GM18511 (cell line): ENCODE measurements at regions not wholly inside any gene's neighbourhood (a gene's known extent, or its start where the extent isn't known, plus 50 kb on each side); places are given as distances from the start of the nearest gene placed in this dataset.
"Not testable (repeated sequence)": the region's sequence is repeated elsewhere in the genome, so short reads cannot be mapped to it uniquely, and the experiment has no call there.

Experiments
- ATAC-seq: cut with Tn5 transposase; IDR thresholded peaks from one replicate; pipeline ENCODE4 v1.9.1; 2021; ENCODE audit warnings: mild to moderate bottlenecking, moderate library complexity; ENCODE audit not compliant: unreplicated experiment

DNA sequence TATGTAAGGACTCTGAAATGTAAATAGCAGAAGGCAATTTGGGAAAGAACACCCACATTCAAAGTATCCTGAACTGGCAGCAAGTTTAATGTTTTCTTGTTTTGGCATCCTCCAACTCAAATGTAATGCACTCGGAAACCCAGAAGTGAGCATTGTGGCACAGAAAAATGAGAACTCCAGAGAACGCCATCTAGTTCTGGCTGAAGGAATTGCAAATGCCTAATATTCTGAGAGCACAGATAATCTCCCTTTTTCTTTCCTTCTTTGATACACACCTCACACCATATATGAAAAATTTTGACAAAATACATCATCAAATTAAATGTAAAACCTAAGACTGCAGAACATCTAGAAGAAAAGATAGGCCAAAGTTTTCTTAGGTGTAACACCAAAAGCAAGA, 52.1 kb downstream of the PWWP3B start:
- ATAC-seq, result no peak

DNA sequence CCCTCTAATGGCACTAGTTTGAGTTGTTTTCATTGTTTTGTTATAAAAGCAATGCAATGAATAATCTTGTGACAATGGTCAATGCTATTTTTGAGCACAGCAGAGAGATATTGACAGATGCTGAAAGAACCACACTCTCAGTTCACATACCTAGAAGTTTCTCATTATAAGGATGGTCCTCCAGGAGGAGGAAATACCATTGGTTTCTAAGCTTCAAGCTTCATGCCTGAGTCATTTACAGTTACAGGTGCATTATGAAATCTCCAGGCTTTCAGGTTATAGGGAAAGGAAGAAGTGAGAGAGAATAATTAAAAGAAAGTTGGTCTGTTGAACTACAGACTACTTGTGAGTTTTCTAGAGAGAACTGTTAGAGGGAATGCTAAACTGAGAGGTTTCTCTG, 75.3 kb downstream of the PWWP3B start:
- ATAC-seq, result no peak

DNA sequence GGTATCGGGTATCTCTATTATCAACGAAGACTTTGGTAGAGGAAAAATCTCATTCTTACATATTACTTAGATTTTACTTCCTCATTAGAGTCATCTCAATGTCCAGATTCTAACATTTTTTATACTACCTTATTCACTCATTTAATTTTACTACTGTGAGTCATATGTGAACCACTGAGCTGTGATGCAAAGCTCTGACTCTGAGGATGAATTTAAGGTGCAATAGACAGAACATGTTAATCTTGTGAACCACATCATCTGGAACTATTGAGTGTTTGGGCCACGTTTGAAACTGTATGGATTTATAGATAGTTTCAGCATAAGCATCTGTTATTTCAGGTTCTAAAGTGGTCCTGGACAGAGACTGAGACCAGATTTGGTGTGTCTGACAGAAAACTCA, 78.4 kb downstream of the PWWP3B start:
- no peak for ATAC-seq

DNA sequence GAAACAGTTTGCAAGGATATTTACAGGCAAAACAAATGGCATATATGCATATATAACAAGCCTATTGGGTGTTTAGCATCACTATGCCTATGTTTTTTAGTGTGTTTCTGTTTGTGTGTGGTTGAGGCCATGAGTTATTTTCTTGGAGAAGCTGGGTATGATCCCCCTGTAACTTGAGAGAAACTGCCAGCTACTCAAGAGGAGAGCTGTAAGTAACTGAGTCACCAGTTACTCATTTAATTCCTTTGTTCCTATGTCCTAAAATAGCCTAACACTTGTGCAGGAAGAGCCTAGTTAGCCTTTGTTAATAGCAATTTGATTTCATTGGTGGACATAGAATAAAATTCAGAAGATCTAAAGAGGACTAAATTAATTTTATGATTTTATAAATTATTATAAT, 79.1 kb downstream of the PWWP3B start:
- ATAC-seq, result no peak

DNA sequence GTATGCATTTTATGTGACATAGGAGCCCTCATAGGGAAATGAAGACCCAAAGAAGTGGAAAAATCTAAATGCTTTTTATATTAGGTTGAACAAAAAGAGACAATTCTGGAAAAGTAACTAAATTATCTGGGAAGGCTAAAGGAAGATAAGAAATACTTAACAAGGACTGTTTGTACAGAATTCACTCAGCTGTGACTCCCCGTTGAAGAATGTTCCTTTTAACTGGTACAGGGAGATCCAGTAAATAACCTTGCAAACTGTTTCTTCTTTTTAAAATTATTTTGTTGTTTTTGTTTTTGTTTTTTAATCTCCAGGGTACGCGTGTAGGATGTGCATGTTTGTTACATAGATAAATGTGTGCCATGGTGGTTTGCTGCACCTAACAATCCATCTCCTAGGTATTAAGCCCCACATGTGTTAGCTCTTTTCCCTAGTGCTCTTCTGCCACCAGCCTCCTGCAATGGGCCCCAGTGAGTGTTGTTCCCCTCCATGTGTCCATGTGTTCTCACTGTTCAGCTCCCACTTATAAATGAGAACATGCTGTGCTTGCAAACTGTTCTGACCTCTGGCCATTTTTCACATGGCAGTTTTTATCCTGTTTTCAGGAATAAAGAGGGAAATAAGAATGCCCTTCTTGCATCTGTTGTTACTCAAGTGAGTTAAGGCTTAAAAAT, 81.7 kb downstream of the PWWP3B start:
- no peak for ATAC-seq

DNA sequence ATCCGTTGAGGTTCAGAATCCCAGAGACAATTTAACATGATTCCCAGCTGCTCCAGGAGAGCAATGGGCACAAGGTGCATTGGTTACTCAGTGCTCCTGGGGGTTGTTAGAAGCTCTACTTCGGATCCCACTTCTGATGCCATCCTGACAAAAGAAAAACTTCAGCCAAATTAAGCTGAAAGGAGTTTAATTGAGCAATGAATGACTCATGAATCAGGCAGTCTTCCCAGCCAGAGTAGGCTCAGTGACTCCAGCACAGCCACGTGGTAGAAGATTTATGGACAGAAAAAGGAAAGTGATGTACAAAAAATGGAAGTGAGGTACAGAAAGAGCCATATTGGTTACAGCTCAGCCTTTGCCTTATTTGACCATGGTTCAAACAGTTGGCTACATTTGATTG, 95.7 kb downstream of the PWWP3B start:
- no peak for ATAC-seq

DNA sequence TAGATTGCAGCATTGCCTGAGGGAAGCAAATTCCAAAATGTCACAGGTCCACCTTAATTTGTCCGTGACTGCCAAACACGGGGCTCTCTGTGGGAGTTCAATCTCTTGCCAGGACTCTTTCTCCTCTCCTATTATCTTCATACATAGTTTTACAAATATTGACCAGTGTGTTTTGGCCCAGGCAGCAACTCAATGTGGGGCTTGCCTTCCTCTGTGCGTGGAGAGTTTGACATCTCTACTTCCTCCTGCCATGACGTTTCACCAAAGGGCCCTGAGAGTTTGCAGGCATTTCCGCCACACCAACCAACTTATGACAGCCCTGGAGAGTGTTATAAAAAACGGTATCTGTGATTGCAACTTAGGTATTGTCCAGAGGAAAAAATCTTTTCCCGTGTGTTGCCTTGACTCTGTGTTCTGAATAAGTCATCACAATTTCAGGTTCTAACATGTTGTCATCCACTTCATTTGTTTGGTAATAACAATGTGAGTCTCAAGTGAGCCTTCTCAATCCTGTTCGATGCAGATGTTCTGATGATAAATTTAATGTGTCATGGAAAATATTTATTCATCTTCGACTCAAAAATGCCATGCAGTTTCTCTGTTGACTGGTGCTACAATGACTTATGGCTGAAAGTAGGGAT, 106.0 kb downstream of the PWWP3B start:
- ATAC-seq, result not testable (repeated sequence)

DNA sequence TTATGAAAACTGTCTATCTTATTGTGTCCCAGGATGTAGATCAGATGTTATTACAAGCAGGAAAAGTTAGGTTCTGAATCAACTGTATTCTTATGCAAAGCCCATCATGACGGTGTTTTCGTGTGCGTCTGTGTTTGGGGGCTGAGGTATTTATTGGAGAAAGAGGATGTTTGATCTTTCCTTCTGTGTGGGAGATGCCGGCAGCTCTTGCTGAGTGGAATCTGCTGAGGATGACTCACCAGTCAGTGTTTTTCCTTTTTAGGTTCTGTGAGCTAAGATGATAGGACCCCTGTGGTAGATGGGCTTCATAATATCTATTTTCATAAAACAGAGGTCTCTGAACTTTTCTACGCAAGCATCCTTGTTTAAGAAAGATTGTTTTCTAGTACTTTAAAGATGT, 107.1 kb downstream of the PWWP3B start:
- not testable (repeated sequence) for ATAC-seq

DNA sequence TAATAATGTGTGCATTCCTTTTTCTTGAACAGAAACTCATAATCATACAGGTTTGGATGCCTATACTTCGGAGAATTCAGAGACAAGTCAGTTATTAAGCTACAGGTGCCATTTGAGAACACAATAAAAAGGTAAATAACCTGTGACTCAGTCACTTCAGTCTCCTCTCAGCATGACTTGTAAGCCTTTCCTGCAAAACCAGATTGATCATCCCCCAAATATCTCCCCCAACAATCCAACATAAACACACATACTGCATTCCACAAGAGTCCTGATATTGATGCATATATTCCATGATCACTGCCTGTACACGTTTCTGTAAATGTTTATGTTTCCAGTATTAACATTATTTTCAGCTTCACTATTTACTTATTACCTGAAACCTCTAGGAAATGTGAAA, 110.8 kb downstream of the PWWP3B start:
- no peak for ATAC-seq

DNA sequence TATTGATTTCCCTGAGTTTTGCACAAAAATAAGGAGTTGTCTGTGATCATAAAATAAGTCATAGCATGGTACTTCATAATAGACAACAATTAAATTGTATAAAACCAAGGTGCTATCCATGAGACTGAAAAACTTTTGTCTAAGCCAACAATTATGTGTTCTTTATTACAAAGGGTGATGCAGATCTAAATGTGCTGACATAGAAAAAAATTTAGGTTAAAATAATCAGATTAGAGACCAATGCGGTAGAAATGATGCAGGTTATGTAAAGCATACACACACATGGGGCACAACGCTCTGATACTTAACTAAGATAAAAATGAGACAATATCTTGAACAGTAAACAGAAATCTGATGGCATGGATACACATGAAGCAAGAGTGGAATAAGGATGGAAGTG, 113.3 kb downstream of the PWWP3B start:
- ATAC-seq, result no peak

DNA sequence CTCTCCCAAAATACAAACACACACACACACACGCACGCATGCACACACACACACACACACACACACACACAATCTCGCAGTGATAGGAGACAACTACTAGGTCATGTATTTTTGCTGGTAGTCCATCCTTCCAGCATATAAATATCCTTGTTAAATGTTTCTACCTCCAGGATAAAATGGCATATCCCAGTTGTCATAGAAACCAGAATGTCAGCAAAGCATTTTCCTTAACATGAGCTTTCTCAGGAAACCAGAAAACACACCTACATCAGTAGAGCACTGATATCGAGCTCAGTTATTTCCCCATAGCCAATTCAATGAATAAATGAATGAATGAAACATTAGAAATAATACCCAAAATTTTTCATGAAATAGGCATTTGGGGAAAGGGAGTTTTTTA, 115.7 kb downstream of the PWWP3B start:
- ATAC-seq, result no peak

DNA sequence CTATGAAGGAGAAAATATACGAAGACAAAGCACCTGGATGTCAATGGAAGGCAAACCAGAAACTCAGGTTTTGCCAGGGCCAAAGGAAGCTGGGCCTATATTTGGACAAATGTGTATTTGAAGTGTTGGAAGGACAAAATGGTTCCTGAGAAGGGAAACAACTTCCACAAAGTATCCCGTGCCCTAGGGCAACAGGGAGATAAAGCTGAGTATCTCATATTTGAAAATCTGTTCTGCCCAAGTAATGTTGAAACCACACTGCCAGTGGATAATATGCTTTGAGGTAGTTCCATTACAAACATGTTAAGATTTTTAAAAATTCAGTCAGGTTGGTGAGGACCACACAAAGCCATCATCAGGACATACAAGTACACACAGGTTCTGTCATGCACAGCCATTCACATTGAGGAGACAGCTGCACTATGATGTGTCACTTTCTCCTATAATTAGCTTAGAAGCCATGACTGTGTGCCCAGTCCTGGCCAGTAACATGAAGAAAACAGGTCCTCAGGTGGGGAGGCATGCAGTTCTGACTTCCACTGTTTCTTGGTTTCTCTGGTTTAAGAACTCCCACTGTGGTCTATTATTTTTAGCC, 116.4 kb downstream of the PWWP3B start:
- no peak for ATAC-seq

DNA sequence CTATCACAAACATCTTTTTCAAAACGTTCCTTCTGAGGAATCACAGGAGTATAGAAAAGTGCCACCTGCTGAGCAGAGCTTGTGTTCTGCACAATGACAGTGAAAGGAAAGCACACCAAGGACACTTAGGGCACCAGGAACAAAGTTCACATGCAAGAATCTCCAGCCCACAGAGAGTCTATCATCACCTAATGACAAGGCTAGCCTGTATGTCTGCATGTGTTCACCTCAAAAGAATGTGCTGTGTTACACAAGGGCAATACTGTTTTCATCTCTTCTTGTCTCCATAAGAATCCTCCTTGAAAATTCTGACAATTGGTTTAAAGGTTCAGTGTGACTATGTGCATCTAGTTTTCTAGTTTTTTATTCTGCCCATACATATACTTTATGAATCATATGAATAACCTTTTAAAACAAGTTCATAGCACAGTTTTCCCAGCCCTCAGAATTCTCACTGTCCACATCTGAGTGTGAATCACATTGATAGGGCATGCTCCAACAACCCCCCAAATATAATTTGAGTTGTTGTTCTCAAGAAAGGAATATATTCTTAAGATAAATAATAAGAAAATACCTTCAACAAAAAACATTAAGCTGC, 118.0 kb downstream of the PWWP3B start:
- no peak for ATAC-seq

DNA sequence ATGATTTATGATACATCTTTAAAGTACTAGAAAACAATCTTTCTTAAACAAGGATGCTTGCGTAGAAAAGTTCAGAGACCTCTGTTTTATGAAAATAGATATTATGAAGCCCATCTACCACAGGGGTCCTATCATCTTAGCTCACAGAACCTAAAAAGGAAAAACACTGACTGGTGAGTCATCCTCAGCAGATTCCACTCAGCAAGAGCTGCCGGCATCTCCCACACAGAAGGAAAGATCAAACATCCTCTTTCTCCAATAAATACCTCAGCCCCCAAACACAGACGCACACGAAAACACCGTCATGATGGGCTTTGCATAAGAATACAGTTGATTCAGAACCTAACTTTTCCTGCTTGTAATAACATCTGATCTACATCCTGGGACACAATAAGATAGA, 122.7 kb downstream of the PWWP3B start:
- ATAC-seq, result not testable (repeated sequence)

DNA sequence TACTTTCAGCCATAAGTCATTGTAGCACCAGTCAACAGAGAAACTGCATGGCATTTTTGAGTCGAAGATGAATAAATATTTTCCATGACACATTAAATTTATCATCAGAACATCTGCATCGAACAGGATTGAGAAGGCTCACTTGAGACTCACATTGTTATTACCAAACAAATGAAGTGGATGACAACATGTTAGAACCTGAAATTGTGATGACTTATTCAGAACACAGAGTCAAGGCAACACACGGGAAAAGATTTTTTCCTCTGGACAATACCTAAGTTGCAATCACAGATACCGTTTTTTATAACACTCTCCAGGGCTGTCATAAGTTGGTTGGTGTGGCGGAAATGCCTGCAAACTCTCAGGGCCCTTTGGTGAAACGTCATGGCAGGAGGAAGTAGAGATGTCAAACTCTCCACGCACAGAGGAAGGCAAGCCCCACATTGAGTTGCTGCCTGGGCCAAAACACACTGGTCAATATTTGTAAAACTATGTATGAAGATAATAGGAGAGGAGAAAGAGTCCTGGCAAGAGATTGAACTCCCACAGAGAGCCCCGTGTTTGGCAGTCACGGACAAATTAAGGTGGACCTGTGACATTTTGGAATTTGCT, 123.8 kb downstream of the PWWP3B start:
- ATAC-seq, result not testable (repeated sequence)

DNA sequence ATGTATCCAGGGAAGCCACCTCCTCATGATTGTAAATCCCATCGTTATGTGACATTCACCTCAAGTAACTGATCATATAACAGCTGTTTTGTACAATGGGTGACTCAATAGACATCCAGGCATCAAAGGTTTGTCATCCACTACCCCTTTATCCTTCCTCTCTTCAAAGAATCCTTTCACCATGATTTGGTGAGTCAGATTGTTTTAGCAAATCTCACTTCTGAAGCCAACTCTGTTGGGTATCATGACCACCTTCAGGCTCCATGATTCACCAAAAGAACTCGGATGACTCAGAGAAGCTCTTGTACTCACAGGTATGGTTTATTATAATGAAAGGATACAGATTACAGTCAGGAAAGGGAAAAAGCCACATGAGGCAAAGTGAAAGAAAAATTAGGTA, 132.1 kb downstream of the PWWP3B start:
- ATAC-seq, result no peak

DNA sequence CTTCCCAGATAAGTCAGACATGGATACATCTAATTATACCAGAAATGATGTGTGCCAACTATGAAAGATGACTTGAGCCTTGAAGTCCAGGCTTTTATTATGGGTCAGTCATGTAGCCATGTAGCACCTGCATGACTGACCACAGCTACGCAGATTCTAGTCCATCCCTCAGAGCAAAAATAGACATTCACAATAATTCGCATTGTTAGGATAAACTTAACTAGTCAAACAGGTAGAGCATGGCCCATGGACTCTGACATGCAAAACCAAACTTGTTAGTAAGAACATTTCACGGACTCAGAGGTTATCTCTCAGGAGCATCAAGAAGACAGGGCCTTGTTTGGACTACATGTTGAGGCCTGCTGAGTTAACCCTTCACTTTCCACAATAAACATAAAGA, 132.6 kb downstream of the PWWP3B start:
- ATAC-seq, result no peak

DNA sequence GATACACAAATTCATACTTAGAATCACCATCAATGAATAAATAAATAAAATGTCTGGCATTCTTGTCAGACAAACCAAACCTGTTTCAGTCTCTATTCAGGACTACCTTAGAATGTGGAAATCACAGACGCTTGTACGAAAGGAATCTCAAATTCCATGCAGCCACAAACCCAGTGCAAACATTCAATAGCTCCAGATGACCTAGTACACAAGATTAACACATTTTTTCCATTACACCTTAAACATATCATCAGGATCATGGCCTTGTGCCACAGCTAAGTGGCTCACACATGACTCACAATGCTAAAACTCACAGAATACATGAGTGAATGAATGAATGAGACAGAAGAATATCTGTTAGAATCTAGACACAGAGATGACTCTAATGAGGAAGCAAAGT, 134.2 kb downstream of the PWWP3B start:
- ATAC-seq, result no peak

DNA sequence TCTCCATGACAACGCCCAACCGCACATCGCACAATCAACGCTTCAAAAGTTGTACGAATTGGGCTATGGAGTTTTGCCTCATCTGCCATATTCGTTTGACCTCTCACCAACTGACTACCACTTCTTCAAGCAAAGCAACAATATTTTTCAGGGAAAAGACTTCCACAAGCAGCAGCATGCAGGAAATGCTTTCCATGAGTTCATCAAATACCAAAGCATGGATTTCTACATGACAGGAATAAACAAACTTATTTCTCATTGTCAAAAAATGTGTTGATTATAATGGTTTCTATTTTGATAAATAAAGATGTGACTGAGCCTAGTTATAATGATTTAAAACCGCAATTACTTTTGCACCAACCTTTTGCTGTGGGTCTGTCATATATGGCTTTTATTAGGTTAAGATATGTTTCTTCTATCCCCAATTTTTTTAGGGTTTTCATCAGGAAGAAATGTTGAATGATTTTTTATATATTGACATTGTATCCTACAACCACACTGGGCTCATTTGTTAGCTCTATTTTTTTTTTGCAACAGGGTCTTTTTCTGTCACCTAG, 138.4 kb downstream of the PWWP3B start:
- no peak for ATAC-seq

DNA sequence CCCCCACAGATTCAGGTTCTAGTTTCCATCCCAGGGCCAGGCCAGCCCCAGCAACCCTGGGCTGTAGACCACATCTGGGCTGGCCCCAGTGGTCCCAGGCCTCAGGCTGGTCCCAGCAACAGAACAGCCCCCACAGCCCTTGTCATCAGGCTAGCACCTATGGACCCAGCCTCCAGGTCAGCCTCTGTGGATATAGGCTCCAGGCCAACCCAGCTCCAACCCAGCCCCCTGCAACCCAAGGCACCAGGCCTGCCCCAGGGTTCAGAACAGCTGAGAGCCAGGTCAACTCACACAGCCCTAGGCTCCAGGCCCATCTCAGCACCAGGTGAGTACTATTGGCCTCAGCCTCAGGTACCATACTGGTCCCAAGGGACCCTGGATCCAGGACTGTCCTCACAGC, 155.3 kb downstream of the PWWP3B start:
- no peak for ATAC-seq

DNA sequence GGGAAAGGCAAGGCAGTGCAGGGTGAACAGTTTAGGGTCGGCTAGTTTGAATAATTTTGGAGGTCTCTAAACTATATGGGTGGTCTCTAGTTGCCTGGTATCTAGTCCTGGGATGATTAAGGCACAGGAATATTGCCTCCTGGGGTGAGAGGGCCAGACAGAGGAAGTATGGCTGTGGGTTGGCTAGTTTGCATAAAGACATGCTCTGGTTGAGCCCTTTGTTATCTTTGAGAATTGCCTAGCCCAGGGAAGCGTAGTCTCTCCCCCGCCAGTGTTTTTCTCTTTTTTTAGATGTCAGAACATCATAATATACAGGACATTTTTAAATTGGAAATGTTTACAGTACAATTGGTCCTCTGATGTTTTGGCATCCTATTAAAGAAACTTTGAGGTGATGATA, 163.5 kb downstream of the PWWP3B start:
- ATAC-seq, result no peak
